H1 (cell line): ENCODE measurements at regions not wholly inside any gene's neighbourhood (a gene's known extent, or its start where the extent isn't known, plus 50 kb on each side); places are given as distances from the start of the nearest gene placed in this dataset.

Source experiments
- BRCA1 ChIP-seq: IDR thresholded peaks from 2 replicates; pipeline ENCODE4 v1.6.1; 2012; ENCODE audit warnings: low read depth, low read length, improper control_type of control experiment
- CBX5 ChIP-seq: fragments of 300-800, 300-1000 bp; sonication (generic); IDR thresholded peaks from 2 replicates; pipeline ENCODE4 v1.7.1; 2016; ENCODE audit warnings: antibody characterized with exemption, low read length, low read depth
- NRF1 ChIP-seq: IDR thresholded peaks from 2 replicates; pipeline ENCODE4 v1.6.1; 2011; ENCODE audit warnings: mild to moderate bottlenecking, low read depth, low read length, improper control_type of control experiment
- POLR2AphosphoS5 ChIP-seq: IDR thresholded peaks from 2 replicates; pipeline ENCODE4 v1.6.1; 2011; ENCODE audit warnings: low read depth, low read length
- RAD21 ChIP-seq, 2 experiments: IDR thresholded peaks in 1 of 2; conservative IDR thresholded peaks in 1 of 2; 2 replicates each; pipeline ENCODE4 v1.6.1; 2011; ENCODE audit warnings: low read depth in 2 of 2, low read length in 2 of 2, improper control_type of control experiment in 1 of 2, inconsistent platforms in 1 of 2, mild to moderate bottlenecking in 1 of 2, moderate library complexity in 1 of 2
- SP4 ChIP-seq: IDR thresholded peaks from 2 replicates; pipeline ENCODE4 v1.6.1; 2012; ENCODE audit warnings: low read length, inconsistent platforms
- TF ChIP-seq, protein P1 (sequence below): IDR thresholded peaks from 2 replicates; pipeline ENCODE4 v1.6.1; 2011; ENCODE audit warnings: low read depth, mild to moderate bottlenecking, low read length; ENCODE audit not compliant: insufficient read depth

DNA sequence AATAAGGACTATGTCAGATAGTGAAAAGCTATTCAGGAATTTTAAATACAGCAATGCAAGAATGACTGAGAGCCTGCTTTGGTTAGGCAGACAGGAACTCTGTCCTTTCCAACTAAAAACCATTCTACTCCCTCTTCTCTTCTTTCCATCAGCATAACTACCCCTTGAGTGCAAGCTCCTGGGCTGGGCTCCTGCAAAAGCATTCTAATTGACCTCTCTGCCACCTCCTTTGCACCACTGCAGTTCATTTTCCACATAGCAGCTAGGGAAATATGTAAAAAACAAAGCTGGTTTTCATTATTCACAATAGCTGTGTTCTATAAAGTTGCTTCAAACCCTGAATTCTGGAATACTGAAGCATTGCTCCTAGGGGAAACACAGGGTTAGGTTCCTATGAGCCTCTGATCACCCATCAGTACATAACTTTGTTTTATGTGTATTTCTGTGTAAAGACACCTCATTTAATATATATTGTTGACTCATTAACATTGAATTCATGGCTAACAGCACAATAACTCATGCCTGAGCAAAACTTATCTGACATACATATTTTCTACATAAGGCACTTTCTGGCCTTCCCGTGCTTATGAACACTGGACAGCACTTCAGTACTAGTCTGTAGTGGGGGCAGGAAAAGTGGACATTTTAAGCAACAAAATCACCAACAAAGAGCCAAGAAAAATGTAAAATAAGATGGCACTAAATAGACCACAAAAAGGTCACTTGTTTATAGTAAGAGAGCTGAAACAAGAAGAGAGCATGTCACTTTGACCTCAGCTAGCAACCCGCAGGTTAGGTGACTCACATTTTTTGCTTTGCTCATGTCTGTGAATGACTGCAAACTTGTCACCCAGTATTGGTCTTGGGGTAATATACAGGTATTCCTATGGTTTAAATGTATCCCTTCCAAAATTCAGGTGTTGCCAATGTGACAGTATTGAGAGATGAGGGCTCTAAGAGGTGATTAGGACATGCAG, 57.9 kb upstream of the IRF2BP2 start (continued):
- TF ChIP-seq BRCA1: no peak
- TF ChIP-seq RAD21 (IDR thresholded peaks at IDR 0.05 in 1 of 2, conservative IDR thresholded peaks at IDR 0.05 in 1 of 2; ENCODE audit: low read depth in 2 of 2, low read length in 2 of 2): no peak
- TF ChIP-seq, protein P1, sequence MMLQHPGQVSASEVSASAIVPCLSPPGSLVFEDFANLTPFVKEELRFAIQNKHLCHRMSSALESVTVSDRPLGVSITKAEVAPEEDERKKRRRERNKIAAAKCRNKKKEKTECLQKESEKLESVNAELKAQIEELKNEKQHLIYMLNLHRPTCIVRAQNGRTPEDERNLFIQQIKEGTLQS: no peak
- no peak for TF ChIP-seq SP4
- no peak for TF ChIP-seq CBX5
- no peak for TF ChIP-seq NRF1
- TF ChIP-seq POLR2AphosphoS5: no peak
- TF ChIP-seq, all 59 proteins: peak for 0
